ENCODE measurements at regions not wholly inside any gene's neighbourhood (a gene's known extent, or its start where the extent isn't known, plus 50 kb on each side); places are given as distances from the start of the nearest gene placed in this dataset.
"Not testable (repeated sequence)": the region's sequence is repeated elsewhere in the genome, so short reads cannot be mapped to it uniquely, and the experiment has no call there.

GRCh38 chr18:2146092-2146491 is 425.2 kb downstream of the METTL4 start:
- no peak for DNase-seq

GRCh38 chr18:2146754-2147153 is 424.6 kb downstream of the METTL4 start:
- DNase-seq, result no peak

- DNase-seq, result no peak
Measured at GRCh38 chr18:2147476-2148230, 423.7 kb downstream of the METTL4 start.

- DNase-seq, result no peak
Measured at GRCh38 chr18:2148823-2149222, 422.5 kb downstream of the METTL4 start.

- no peak for DNase-seq
Measured at GRCh38 chr18:2150566-2150965, 420.7 kb downstream of the METTL4 start.

- DNase-seq, result no peak
Measured at GRCh38 chr18:2154278-2154677, 417.0 kb downstream of the METTL4 start.

GRCh38 chr18:2164644-2165550 is 406.4 kb downstream of the METTL4 start:
- no peak for DNase-seq

GRCh38 chr18:2166876-2167275 is 404.4 kb downstream of the METTL4 start:
- DNase-seq, result not testable (repeated sequence)

- no peak for DNase-seq
Measured at GRCh38 chr18:2168022-2168421, 403.3 kb downstream of the METTL4 start.

- no peak for DNase-seq
Measured at GRCh38 chr18:2169656-2170055, 401.6 kb downstream of the METTL4 start.

- no peak for DNase-seq
Measured at GRCh38 chr18:2171840-2172625, 399.3 kb downstream of the METTL4 start.

- no peak for DNase-seq
Measured at GRCh38 chr18:2172881-2173280, 398.4 kb downstream of the METTL4 start.

- DNase-seq, result no peak
Measured at GRCh38 chr18:2173486-2173885, 397.8 kb downstream of the METTL4 start.

- DNase-seq, result no peak
Measured at GRCh38 chr18:2178036-2178435, 393.3 kb downstream of the METTL4 start.

- no peak for DNase-seq
Measured at GRCh38 chr18:2179498-2180183, 391.7 kb downstream of the METTL4 start.

- DNase-seq, result no peak
Measured at GRCh38 chr18:2180586-2180985, 390.7 kb downstream of the METTL4 start.

GRCh38 chr18:2183432-2183831 is 387.9 kb downstream of the METTL4 start:
- DNase-seq, result no peak

GRCh38 chr18:2186967-2187366 is 384.3 kb downstream of the METTL4 start:
- no peak for DNase-seq

- no peak for DNase-seq
Measured at GRCh38 chr18:2188258-2188657, 383.0 kb downstream of the METTL4 start.

GRCh38 chr18:2191180-2191790 is 380.0 kb downstream of the METTL4 start:
- DNase-seq, result no peak

- no peak for DNase-seq
Measured at GRCh38 chr18:2192562-2192961, 378.7 kb downstream of the METTL4 start.

GRCh38 chr18:2197946-2198345 is 373.4 kb downstream of the METTL4 start:
- DNase-seq, result no peak

Measured in stimulated activated naive CD4-positive, alpha-beta T cell (primary cell).